ENCODE measurements at regions not wholly inside any gene's neighbourhood (a gene's known extent, or its start where the extent isn't known, plus 50 kb on each side); places are given as distances from the start of the nearest gene placed in this dataset.

- TF ChIP-seq ZNF426 (tag by site-specific recombination; IDR thresholded peaks at IDR 0.05): peak; percentile 82
- TF ChIP-seq ZNF23 (tag by site-specific recombination; IDR thresholded peaks at IDR 0.05; ENCODE audit: borderline replicate concordance): no peak
- TF ChIP-seq YY2 (tag by site-specific recombination; IDR thresholded peaks at IDR 0.05): no peak
- TF ChIP-seq ZNF266 (tag by site-specific recombination; IDR thresholded peaks at IDR 0.05; ENCODE audit: low read depth): 0 out of 2 replicates have a peak, but pooled peaks have one; percentile 58
- TF ChIP-seq PBX3 (CRISPR knock-in tag; IDR thresholded peaks at IDR 0.05): no peak
- TF ChIP-seq ZIC2 (tag by site-specific recombination; IDR thresholded peaks at IDR 0.05): no peak
- TF ChIP-seq EGR2 (tag by site-specific recombination; IDR thresholded peaks at IDR 0.05; ENCODE audit: low read depth): no peak
- no peak for TF ChIP-seq HOXD13 (CRISPR knock-in tag; IDR thresholded peaks at IDR 0.05; ENCODE audit: borderline replicate concordance)
- no peak for TF ChIP-seq SCRT1 (tag by site-specific recombination; IDR thresholded peaks at IDR 0.05; ENCODE audit: borderline replicate concordance)
- no peak for TF ChIP-seq ZNF600 (tag by site-specific recombination; IDR thresholded peaks at IDR 0.05)
- no peak for TF ChIP-seq ZNF548 (tag by site-specific recombination; IDR thresholded peaks at IDR 0.05)
- no peak for TF ChIP-seq ZNF596 (tag by site-specific recombination; IDR thresholded peaks at IDR 0.05)
- no peak for TF ChIP-seq ZNF37A (tag by site-specific recombination; IDR thresholded peaks at IDR 0.05)
- no peak for TF ChIP-seq MYNN (tag by site-specific recombination; IDR thresholded peaks at IDR 0.05; ENCODE audit: borderline replicate concordance)
- 0 out of 2 replicates have a peak, but pooled peaks have one; percentile 62 for TF ChIP-seq ZNF791 (tag by site-specific recombination; IDR thresholded peaks at IDR 0.05)
- TF ChIP-seq CTCF (tag by site-specific recombination; IDR thresholded peaks at IDR 0.05): no peak
- no peak for TF ChIP-seq ZNF664 (tag by site-specific recombination; IDR thresholded peaks at IDR 0.05)
- TF ChIP-seq ZNF362 (tag by site-specific recombination; IDR thresholded peaks at IDR 0.05): no peak
- TF ChIP-seq ZNF202 (tag by site-specific recombination; IDR thresholded peaks at IDR 0.05; ENCODE audit: borderline replicate concordance): peak; percentile 89; the same call in 1 of the 2 replicates
- TF ChIP-seq GLI2 (tag by site-specific recombination; IDR thresholded peaks at IDR 0.05; ENCODE audit: borderline replicate concordance, low read depth): no peak
- TF ChIP-seq ZXDB (tag by site-specific recombination; IDR thresholded peaks at IDR 0.05): peak; percentile 52; the same call in 1 of the 2 replicates
- no peak for TF ChIP-seq ZNF274 (IDR thresholded peaks at IDR 0.05; ENCODE audit: low read length)
- no peak for TF ChIP-seq ZNF274 (tag by site-specific recombination; IDR thresholded peaks at IDR 0.05; ENCODE audit: borderline replicate concordance)
- TF ChIP-seq ZNF654 (tag by site-specific recombination; IDR thresholded peaks at IDR 0.05; ENCODE audit: low read depth): peak; percentile 29; the same call in 1 of the 2 replicates
- TF ChIP-seq ZNF354C (tag by site-specific recombination; IDR thresholded peaks at IDR 0.05; ENCODE audit: borderline replicate concordance, low read depth): no peak
- no peak for TF ChIP-seq ZNF558 (tag by site-specific recombination; IDR thresholded peaks at IDR 0.05)
- no peak for TF ChIP-seq ZNF221 (tag by site-specific recombination; IDR thresholded peaks at IDR 0.05; ENCODE audit: borderline replicate concordance)
- no peak for TF ChIP-seq ZNF585B (tag by site-specific recombination; IDR thresholded peaks at IDR 0.05)
- TF ChIP-seq SALL2 (tag by site-specific recombination; IDR thresholded peaks at IDR 0.05; ENCODE audit: borderline replicate concordance): no peak
- no peak for TF ChIP-seq ZNF488 (tag by site-specific recombination; IDR thresholded peaks at IDR 0.05)
- no peak for TF ChIP-seq WT1 (tag by site-specific recombination; IDR thresholded peaks at IDR 0.05)
- no peak for TF ChIP-seq PRDM4 (tag by site-specific recombination; IDR thresholded peaks at IDR 0.05)
- peak; percentile 57; the same call in 1 of the 2 replicates for TF ChIP-seq ZBTB8A (tag by site-specific recombination; IDR thresholded peaks at IDR 0.05)
- no peak for TF ChIP-seq ZNF311 (tag by site-specific recombination; IDR thresholded peaks at IDR 0.05; ENCODE audit: borderline replicate concordance)
Measured at GRCh38 chr18:43364535-43364934, 87.2 kb upstream of the SYT4 start (continued).

Data from HEK293 (cell line).